Mucosa of gallbladder (tissue), 1 donor: ENCODE measurements at regions not wholly inside any gene's neighbourhood (a gene's known extent, or its start where the extent isn't known, plus 50 kb on each side); places are given as distances from the start of the nearest gene placed in this dataset.

Experiments used
- DNase-seq: peaks from one replicate; pipeline ENCODE4 v3.0.0-alpha.2; 2020; ENCODE audit warnings: low spot score
- donor health status: DM: no; HTN: no; CAD: no.

DNA sequence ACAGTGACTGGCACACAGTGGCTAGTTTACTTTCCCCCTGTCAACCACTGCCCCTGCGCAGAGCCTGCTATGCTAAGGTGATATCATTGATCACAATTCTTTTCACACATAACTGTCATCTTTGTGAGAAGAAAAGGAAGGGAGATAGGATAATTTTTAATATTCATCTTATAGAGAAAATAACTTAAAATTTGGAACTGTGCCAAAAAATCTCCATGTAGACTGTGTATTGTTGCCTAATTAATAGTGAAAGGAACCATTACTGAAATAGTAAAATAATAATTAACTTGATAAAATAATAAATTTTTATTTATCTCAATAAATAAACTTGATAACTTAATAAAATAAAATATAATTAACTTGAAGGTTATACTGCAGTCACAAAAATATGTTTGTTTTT, 1069.4 kb downstream of the C4orf33 start:
- no peak for DNase-seq

- no peak for DNase-seq
Observed at GRCh38 chr4:130172156-130172555, 1076.2 kb downstream of the C4orf33 start.

- no peak for DNase-seq
Observed at GRCh38 chr4:130178106-130178505, 1082.2 kb downstream of the C4orf33 start.

DNA sequence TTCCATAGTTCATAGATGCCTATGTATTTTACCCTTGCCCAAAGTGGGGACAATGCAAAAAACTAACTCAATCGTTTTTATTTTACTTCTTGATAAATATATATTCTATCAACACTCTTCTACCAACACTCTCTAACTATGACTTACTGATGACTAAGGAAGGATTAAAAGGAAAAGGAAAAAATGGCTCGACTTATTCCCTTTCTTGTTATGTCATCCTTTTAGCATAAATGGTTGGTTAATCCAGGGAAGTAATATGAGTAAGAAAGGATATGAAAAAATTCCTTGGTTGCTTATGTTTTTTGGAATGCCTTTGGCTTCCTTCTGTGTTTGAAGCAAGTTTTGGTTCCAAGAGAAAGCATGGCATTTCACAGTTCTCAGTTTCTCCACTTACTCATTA, 1087.1 kb downstream of the C4orf33 start:
- DNase-seq: no peak

- no peak for DNase-seq
Observed at GRCh38 chr4:130183766-130184165, 1087.8 kb downstream of the C4orf33 start.

GRCh38 chr4:130185123-130185522, 1089.2 kb downstream of the C4orf33 start:
- no peak for DNase-seq

DNA sequence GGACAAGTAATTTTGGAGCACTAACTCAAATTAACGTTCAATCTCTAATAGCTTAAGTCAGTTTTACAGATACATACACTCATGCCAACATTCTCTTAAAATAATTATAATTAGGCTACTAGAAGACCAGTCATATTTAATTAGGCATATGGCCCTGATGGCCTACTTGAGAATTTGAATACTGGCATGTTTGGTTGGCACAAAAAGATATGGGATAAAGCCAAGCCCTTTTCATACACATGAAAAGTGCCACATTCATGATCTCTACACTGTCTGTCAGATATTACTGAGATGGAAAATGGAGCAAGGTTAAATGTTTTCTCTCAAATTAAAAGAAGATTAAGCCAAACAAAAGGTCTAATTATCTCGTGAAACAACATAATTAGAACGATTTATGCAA, 1091.0 kb downstream of the C4orf33 start:
- no peak for DNase-seq

GRCh38 chr4:130187587-130187986, 1091.6 kb downstream of the C4orf33 start:
- DNase-seq: no peak

GRCh38 chr4:130192787-130193186, 1096.8 kb downstream of the C4orf33 start:
- DNase-seq: no peak

GRCh38 chr4:130197946-130198345, 1102.0 kb downstream of the C4orf33 start:
- DNase-seq: no peak

DNA sequence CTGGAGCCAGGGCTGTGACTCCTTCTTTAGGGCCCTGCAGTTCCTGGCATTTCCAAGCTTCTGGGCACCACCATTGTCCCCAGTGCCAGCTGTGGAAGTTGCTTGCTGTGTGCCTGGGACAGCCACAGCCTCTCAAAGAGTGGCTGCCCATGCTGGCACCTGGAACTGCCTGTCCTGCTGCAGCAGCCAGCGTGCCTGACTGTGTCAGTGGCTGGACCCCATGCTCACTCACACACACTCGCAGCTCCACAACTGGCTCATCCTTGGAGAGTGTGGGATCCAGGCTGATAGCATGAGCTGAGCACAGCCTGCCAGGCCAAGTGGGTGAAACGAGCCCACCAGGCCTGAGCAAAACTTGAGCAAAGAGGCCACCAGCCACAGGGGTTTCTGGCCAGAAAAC, 1107.6 kb downstream of the C4orf33 start:
- no peak for DNase-seq

GRCh38 chr4:130210864-130211263, 1114.9 kb downstream of the C4orf33 start:
- DNase-seq: no peak

DNA sequence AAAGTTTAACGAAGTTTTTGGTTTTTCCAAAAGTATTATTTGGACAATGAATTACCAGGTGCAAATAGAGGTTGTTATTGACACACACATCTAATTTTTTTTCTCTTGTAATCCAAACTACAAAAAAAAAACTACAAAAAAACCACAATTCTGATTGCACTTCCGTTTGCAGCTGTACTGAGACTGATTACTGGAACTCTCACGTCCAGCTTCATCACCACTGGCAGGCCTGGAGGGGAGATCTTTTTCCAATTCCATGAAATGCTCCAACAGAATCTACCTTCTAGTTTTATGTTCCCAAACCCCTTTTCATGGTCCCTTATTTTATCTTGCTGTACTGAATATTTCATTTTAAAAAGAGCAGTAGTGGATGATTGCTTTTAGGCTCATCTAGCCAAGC, 1118.3 kb downstream of the C4orf33 start:
- DNase-seq: no peak

DNA sequence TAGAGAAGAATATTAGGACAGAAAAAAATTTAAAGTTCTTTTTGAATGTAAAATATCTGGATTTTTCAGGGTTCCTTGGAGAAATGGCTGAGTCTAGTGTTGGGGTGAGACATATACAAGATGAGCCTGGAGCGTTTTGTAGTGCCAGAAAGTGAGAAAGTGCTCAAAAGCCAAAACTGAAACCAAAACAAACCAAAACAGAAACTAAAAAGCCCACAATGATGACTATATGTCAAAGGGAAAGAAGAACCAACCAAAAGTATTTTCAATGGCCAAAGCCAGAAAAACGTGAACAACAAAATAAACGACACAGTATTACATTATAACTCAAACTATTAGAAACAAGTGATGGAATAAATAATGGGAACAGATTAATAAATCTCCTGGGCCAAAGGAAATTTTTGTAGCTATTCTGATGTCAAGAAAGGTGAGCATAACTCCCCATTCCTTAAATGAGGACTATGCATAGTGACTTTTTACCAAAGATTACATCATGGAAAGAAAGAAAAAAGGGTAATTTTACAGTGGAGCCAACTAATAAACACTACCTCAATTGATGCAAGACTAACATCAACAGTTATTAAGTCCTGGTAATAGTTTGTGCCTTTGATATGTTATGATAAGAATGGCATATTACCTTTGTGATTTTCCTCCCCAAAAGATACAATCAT, 1137.6 kb downstream of the C4orf33 start:
- DNase-seq: no peak

GRCh38 chr4:130238121-130238520, 1142.2 kb downstream of the C4orf33 start:
- DNase-seq: no peak

- DNase-seq: no peak
Observed at GRCh38 chr4:130249002-130249401, 1153.0 kb downstream of the C4orf33 start.

- no peak for DNase-seq
Observed at GRCh38 chr4:130257271-130257670, 1161.3 kb downstream of the C4orf33 start.

DNA sequence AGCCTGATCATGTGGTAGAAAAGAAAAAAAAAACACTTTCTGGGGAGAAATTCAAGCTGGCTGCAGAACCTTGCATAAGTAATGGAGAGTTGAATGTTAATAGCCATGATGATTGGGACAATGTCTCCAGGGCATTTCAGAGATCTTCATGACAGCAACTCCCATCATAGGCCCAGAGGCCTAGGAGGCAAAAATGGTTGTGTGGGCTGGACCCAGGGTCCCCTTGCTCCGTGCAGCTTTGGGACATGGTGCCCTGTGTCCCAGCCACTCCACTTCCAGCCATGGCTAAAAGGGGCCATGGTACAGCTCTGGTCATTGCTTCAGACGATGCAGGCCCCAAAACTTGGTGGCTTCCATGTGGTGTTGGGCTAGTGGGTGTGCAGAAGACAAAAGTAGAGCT, 1170.9 kb downstream of the C4orf33 start:
- DNase-seq: no peak

- no peak for DNase-seq
Observed at GRCh38 chr4:130288576-130288975, 1192.6 kb downstream of the C4orf33 start.

GRCh38 chr4:130293692-130294091, 1197.7 kb downstream of the C4orf33 start:
- no peak for DNase-seq

GRCh38 chr4:130296448-130296847, 1200.5 kb downstream of the C4orf33 start:
- no peak for DNase-seq

DNA sequence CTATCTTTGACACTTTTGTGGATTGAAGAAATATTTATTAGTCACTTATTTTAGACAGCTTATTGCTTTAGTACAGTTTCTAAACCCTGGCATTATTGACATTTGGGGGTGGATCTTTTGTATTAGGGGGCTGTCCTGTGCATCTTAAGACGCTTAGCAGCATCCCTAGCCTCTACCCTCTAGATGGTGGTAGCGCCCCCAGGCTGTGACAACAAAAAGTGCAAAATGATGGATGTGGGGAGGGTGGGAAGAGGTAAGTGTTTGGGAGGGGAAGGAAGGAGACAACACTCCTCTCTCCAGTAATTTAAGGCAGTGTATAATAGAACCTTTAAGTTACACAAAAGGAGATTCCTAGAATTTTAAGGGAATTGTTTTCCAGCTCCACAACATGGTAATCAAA, 1210.6 kb downstream of the C4orf33 start:
- DNase-seq: no peak

DNA sequence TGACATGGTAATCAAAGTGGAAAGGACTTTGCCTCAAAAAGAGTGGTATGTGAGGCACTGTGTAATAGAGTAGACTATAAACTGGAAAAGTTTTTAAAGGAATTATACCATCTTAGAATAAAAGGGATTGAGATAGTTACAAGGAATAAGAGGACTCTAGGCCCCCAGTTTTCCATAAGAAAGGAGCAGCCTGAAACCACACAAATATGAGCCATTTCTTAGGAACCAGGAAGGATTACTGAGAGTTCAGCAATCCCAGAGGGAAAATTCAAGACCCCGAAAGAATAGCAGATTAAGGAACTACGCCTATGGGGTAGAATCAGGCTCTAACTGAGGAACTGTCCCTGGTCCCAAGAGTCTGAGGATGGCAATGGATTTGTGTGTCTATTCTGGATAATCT, 1213.3 kb downstream of the C4orf33 start:
- no peak for DNase-seq

DNA sequence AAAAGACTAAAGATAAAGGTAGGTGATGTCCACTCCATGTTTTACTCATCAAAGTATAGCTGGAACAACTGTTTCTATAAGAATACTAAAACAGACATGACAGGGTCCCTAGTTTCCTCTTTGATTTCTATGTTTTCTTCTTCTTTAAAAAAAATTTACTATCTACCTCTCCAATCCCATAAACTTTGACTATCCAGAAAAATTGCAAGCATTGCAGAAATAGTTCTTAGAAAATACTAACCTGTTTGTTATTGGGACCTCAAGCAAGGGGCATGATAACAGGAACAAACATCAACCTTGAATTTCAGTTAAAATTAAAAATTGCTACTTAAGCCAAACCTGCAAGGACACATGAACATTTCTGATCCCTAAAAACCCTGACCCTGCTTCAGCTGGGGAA, 1226.5 kb downstream of the C4orf33 start:
- no peak for DNase-seq
